GM18498 (cell line): ENCODE measurements at regions not wholly inside any gene's neighbourhood (a gene's known extent, or its start where the extent isn't known, plus 50 kb on each side); places are given as distances from the start of the nearest gene placed in this dataset.
"Not testable (repeated sequence)": the region's sequence is repeated elsewhere in the genome, so short reads cannot be mapped to it uniquely, and the experiment has no call there.

Experiments
- ATAC-seq: cut with Tn5 transposase; IDR thresholded peaks from one replicate; pipeline ENCODE4 v1.9.1; 2021; ENCODE audit warnings: mild to moderate bottlenecking, moderate library complexity; ENCODE audit not compliant: unreplicated experiment

DNA sequence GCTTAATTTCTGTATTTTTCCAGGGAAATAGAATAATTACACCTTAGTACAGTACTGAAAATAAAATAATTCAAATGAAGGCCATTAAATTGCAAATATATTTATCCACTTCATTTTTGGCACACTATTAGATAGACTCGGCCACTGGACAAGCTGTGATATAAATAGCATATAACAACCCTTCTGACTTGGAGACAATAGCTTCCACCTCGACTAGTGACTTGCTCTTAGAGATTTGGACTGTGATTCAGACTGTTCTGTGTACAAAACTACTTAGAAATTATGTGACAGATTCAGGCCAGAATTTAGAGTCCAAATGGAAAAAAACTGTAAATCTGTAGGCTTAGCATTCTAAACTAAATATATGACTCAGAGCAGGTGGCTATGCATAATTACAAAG lies 949.9 kb downstream of the LRFN5 start:
- no peak for ATAC-seq

DNA sequence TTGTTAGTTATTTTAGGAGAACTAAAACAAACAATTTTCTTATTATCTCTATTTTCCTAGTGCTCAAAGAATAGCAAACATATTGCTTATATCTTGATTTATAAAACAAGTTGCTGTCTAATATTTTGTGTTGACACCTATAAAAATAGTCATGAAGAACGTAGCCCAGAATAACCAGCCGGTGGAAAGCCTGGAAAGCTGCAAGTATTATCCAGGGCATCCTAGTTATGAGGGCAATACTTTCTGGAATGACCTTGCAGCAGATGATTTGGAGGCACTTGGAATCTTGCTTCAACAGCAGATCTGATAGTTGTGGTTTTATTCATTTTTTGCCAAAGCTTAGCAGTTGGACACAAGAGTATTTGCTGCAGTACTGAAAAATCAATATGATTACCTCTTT lies 948.7 kb downstream of the LRFN5 start:
- no peak for ATAC-seq

DNA sequence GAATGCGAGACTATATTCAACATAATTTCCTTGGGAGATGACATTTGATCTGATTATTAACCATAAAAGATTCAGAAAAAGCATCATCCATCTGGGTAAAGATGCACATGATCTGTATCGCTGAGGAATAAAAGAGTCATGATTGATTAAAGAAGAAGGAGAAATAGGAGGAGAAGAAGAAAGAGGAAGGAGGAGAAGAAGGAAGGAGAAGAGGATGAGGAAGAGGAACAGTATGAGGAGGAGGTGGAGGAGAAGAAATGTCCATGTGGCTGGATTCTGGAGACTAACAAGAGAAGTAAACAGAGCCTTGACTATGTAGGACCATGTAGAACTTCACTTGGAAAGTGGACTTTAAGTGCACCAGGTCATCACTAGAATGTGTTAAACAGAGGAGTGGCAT lies 947.4 kb downstream of the LRFN5 start:
- ATAC-seq, result no peak

DNA sequence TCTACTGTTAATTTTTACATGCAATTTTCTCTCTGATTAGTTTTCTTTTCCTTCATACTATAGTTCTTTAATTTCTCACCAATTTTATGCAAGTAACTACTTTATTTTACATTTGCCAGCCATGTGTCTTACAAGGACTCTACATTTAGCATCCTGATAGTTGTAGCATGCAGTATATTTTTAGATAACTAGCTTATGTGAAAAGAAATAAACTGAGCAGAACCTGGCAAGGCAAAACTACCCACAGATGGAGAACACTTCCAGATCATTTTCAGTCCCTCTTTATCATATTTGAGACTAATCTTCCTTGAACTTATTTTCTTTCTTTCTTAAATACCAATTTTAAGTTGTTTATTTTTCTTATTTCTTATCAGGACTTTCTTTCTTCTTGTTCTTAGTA lies 943.6 kb downstream of the LRFN5 start:
- no peak for ATAC-seq

DNA sequence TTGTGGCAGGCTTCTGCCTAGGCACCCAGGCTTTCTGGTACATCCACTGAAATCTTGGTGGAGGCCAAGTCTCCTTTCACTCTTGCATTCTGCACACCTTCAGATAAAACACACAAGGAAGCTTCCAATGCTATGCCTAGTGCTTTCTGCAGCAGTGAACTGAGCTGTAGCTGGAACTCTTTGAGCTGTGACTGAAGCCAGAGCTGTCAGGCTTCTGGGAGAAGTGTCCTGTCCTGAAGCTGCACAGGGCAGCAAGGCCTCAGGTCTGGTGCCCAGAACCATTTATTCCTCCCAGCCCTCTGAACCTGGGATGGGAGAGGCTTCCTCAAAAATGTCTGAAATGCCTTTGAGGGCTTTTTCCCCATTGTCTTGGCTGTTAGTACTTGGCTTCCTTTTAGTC lies 941.7 kb downstream of the LRFN5 start:
- ATAC-seq, result no peak

DNA sequence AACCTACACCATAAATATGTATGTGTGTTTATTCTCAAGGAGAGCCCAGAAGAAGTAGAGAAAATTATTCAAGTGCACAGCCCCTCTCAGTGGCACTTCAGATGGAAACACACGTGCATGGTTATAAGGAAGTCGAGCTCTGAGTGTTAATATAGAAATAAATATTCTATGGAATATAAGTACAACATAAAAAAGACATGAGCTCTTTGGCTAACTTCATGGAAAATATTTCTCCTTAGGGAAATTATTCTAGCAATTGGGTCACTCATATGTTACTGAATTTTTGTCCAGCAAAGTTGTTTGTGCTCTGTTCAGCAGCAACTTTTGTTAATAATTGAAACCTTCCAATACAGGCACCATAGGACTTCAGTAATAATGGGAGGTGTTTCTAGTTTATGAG lies 939.0 kb downstream of the LRFN5 start:
- no peak for ATAC-seq

DNA sequence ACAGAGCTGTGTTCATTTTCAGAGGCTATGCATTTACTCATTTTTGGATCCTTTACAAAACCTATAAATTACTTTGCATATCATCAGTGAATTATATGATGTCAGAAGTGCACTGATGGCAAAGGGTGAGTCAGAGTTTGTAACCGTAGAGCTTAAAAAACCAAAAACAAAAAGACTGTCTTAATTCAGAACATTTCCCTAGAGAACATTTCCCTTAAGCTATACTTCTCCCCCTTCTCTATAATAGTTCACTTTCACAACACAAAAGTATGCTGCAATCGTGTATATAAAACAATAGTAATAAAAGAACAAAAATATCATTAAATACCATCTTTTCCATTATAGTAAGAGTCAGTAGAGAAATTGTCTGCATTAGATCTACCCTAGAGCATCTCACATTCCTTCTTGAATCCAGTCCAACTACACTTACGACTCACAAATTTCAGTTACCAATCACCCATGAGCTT lies 934.9 kb downstream of the LRFN5 start:
- ATAC-seq, result no peak

DNA sequence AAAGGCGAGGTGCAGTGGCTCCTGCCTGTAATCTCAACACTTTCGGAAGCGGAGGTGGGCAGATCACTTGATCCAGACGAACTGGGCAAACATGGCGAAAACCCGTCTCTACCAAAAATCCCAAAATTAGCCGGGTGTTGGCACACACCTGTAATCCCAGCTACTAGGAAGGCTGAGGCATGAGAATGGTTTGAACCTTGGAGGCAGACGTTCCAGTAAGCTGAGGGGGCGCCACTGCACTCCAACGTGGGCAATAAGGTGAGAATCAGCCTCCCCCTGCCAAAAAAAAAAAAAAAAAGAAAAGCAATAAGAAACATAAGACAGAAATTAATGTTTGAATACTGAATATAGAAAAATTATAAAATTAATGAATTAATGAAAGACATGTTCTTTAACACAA lies 928.7 kb downstream of the LRFN5 start:
- no peak for ATAC-seq

DNA sequence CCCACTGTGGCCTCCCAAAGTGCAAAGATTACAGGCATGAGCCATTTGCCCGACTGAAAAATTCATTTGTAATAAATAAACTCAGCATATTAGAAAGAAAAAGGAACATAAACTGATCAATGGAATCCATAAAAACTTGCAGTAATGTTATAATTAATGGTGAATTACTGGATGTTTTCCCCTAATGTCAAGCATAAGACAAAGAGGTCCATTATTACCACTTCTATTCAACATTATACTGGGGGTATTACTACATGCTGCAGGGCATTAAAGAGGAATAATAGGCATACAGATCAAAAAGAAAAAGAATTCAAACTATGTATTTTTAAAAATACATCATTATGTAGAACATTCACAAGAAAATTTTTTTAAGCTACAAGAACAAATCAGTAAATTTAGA lies 926.8 kb downstream of the LRFN5 start:
- ATAC-seq, result no peak

DNA sequence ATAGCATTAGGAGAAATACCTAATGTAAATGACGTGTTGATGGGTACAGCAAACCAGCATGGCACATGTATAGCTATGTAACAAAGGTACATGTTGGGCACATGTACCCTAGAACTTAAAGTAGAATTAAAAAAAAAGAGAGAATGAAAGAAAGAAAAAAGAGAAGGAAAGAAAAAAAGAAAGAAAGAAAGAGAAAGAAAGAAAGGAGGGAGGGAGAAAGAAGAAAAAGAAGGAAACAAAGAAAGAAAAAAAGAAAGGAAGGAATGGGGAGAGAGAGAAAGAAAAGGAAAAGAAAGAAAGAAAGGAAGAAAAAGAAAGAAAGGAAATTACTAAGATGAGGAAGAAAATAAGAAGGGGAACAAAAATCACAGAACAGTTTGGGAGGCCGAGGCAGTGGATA lies 925.5 kb downstream of the LRFN5 start:
- no peak for ATAC-seq

DNA sequence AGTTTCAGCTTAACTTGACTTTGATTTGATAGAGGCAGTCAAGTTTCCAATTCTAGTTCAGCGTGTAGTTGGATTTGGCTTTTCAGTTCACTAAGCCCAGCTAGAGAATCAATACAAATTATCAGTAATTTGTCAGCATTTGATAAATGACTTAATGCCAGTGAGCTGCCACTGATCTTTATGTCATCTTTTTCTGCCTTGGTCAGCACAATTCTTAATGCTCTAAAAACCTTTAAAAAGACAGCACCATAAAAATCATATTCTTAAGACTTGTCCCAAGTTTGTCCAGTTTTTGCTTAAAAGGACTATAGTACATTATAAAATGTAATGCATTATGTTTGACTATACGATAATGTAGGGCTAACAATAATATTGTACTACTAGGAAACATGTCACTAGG lies 920.5 kb downstream of the LRFN5 start:
- no peak for ATAC-seq

DNA sequence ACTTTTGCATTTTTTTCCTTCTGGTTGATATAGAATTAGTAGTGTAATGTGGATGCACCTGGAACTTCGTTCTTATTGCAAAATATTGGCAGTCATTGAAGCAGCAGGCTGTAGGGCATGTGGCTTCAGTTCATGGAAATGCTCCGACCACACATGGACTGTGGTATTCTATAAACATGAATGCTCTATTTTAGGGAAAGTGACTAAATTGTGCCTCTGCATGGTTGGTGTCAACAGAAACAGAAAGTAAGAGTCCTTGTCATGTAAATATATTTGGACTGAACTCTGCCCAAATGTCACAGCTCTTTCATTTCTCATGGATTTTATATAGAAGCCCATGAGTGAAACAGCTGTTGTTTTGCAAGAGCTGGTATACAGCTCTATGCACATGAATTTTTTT lies 917.0 kb downstream of the LRFN5 start:
- ATAC-seq, result peak; percentile 100

DNA sequence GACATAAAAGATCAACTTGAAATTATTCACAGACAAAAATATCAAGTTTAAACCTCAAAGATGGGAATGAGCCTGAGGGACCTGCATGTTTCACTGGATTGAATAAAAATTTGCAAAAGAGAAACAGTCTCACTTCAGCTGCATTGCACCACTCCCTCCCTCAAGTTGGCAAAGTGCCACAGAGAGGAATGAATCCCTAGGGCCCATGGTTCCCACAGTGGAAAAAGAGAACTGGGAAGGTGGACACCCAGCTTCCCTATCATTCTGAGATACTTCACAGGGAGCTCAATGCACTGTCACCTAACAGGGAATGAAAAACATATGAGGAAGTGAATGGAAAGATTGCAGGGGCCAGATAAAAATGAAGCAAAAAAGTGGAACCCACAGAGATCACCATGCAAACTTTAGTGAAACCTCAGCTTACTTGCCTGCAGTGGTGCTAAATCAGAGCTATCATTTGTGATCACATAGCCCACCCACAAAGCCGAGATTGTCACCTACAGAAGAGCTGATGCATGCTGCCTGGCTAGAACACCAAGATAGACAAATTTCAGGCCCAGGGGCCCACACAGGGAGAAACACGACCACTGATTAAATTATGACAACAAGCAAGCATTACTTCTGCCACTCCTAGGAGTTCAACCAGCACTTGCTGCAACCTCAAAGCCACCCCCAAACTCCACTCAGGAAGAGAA lies 911.3 kb downstream of the LRFN5 start:
- ATAC-seq, result no peak

DNA sequence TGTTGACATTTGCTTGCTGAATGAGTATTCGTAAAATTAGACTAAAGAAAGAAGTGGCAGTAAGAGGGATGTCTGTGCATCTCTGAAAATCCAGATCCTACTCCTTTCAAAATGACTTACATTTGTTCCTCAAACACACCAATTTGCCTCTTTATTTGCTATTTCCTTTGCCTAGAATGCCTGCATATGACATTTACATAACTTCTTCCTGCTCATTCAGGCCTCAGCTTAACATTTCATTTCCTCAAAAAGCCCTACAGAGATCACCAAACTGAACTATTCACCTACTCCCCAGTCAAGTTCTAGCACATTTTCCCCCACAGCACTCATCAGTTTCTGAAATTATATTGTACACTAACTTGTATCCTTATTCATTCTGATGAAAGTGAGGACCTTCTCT lies 907.2 kb downstream of the LRFN5 start:
- no peak for ATAC-seq

DNA sequence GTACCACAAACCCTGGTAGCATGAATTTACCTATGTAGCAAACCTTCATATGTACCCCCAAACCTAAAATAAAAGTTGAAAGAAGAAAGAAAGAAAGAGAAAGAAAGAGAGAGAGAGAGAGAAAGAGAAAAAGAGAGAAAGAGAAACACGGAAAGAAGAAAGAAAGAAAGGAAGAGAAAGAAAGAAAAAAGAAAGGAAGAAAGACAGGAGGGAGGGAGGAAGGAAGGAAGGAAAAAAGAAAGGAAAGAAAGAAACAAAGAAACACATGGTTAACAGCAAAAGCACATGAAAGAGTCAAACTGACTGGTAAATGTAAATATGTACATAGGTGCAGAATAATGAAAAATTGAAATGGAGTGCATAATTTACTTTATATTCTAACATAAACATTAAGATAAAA lies 903.4 kb downstream of the LRFN5 start:
- no peak for ATAC-seq

DNA sequence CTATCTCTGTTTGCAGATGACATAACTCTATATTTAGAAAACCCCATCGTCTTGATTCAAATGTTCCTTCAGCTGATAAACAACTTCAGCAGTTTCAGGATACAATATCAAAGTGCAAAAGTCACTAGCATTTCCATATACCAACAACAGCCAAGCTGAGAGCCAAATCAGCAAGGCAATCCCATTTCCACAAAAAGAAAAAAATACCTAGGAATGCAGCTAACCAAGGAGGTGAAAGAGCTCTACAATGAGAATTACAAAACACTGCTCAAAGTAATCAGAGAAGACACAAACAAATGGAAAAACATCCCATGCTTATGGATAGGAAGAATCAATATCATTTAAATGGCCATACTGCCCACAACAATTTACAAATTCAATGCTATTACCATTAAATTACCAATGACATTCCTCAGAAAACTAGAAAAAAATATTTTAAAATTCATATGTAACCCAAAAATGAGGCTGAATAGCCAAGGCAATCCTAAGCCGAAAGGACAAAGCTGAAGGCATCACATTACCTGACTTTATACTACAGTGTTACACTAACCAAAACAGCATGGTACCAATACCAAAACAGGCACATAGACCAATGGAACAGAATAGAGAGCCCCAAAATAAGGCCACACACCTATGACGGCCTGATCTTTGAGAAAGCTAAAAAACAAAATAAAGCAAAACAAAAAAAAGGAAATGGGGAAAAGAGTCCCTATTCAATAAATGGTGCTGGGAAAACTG lies 901.7 kb downstream of the LRFN5 start:
- no peak for ATAC-seq

DNA sequence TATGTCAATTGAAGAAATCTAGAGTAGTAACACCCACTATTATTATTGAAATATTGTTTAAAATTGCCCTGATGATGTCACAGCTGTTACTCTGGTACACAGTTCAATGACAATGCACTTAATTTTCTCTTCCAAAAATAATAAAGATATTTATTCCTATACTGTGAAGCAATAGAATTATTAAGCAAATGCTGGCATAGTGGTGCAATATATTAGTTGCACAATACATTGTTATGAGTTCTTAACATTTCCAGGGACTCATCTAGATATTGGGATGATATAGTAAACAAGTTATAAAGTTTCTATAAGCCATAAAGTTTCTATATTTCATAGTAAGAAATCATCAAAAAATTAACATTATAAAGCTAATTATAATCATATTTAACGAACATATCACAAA lies 897.8 kb downstream of the LRFN5 start:
- no peak for ATAC-seq

DNA sequence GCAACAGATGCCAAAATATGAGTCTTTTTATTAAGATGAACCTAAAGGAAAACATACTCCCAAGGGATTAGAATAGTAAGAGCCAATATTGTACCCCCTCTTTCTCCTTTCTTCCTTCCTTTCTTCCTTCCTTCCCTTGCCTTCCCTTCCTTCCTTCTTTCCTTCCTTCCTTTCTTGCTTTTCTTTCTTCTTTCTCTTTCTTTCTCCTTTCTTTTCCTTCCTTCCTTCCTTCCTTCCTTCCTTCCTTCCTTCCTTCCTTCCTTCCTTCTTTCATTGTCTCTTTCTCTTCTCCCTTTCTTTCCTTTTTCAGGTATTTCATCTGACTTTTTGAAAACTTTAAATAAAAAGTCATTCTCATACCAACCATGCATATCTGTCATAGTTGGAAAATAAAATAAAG lies 892.5 kb downstream of the LRFN5 start:
- ATAC-seq, result no peak

DNA sequence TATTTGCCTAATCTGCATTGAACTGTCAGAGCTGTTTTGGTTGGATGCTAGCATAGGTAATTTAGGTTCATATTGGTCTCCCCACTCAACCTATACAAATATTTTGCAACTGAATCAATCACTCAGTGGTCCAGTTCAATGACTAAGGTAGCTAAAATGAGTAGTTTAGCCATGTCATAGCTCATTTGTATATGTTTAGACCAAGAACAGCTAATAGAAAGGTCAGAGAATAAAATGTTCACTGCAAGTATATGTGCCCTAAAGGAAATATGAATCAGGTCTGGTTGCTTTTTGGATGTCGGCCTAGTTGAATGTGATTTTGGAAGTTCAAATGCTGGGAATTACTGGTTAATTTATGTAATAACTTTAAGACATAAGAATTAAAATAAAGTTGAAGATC lies 883.9 kb downstream of the LRFN5 start:
- ATAC-seq, result no peak

DNA sequence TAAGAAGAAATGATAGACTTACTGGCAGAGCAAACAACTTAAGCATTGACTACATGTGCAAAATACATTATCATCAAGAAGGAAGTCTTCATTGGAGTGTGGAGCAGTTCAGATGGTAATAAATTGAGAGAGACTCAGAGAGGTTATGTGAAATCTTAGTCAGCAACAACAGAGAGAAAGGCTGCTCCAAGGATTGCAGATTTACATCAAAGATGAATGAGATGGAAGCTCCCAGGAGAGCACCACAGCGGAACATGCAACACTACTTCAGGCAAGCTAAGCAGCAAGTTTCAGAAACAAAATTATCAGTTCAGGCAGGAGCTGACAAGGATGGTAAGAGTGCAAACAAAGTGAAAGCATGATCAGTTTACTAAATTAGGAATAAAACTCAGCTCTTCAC lies 882.3 kb downstream of the LRFN5 start:
- no peak for ATAC-seq

DNA sequence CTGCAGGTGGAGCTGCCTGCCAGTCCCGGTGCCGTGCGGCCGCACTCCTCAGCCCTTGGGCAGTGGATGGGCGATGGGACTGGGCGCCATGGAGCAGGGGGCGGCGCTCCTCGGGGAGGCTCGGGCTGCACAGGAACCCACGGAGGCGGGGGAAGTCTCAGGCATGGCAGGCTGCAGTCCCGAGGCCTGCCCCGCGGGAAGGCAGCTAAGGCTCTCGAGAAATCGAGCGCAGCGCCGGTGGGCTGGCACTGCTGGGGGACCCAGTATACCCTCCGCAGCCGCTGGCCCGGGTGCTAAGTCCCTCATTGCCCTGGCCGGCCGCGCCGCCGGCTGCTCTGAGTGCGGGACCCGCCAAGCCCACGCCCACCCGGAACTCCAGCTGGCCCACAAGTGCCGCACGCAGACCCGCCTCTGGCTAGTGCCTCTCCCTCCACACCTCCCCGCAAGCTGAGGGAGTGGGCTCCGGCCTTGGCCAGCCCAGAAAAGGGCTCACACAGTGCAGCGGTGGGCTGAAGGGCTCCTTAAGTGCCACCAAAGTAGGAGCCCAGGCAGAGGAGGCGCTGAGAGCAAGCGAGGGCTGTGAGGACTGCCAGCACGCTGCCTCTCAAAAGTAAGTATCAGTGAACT lies 875.8 kb downstream of the LRFN5 start:
- not testable (repeated sequence) for ATAC-seq

DNA sequence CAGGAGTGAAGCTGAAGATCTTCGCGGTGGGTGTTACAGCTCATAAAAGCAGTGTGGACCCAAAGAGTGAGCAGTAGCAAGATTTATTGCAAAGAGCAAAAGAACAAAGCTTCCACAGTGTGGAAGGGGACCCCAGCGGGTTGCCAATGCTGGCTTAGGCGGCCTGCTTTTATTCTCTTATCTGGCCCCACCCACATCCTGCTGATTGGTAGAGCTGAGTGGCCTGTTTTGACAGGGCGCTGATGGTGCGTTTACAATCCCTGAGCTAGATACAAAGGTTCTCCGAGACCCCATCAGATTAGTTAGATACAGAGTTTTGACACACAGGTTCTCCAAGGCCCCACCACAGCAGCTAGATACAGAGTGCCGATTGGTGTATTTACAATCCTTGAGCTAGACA lies 875.0 kb downstream of the LRFN5 start:
- ATAC-seq, result not testable (repeated sequence)
